Activated CD8-positive, alpha-beta memory T cell treated with anti-CD3 and anti-CD28 coated beads, Interleukin-2, amount 50 U/mL, for 24 hours (primary cell): ENCODE measurements at regions not wholly inside any gene's neighbourhood (a gene's known extent, or its start where the extent isn't known, plus 50 kb on each side); places are given as distances from the start of the nearest gene placed in this dataset.

ENCODE experiments used
- DNase-seq: peaks from one replicate; pipeline ENCODE4 v3.0.0-alpha.2; 2020; ENCODE audit errors: extremely low read depth

- DNase-seq = no peak
These were observed 975.5 kb downstream of the IGSF11 start for GRCh38 chr3:118059096-118059495.

- DNase-seq = no peak
These were observed 967.2 kb downstream of the IGSF11 start for GRCh38 chr3:118067439-118067838.

- DNase-seq = no peak
These were observed 958.8 kb downstream of the IGSF11 start for GRCh38 chr3:118075873-118076272.

DNA sequence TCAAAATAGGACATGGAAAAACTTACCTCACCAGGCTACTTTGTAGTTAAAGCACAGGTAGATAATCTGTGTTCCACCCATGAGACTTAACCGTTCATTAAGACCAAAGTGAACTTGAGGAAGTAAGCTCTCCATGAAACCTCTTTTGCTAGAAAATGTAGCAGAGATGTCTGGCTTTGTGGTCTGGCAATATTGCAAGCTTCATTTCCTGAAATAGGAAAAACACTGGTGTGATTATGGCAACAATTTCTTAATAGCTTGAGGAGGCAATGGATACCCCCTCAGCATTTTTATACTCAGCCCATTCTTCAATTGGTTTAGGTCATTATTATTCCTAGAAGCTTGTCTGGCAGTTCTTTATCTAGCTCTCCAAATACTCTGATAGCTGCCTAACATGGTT is 957.3 kb downstream of the IGSF11 start:
- DNase-seq = no peak

GRCh38 chr3:118080889-118081288 is 953.8 kb downstream of the IGSF11 start:
- no peak for DNase-seq

GRCh38 chr3:118088696-118089095 is 946.0 kb downstream of the IGSF11 start:
- no peak for DNase-seq

DNA sequence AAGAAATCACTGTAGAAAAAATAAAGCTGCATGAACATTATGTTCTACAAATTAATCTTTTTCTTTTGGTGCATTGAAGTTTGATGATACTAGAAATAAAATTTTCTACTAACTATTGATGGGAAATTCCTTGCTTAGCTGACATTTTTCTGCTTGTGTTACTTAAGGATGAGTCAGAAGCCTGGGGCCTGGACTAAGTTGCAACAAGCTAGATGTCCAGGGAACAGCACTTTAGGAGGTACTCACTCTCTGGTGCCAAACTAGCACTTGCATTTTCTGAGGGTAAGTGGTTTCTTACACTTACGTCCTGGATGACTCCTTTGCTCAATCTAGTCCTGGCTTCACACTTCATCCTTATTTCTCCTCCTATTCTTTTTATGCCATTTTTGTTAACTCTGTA is 945.1 kb downstream of the IGSF11 start:
- no peak for DNase-seq

DNA sequence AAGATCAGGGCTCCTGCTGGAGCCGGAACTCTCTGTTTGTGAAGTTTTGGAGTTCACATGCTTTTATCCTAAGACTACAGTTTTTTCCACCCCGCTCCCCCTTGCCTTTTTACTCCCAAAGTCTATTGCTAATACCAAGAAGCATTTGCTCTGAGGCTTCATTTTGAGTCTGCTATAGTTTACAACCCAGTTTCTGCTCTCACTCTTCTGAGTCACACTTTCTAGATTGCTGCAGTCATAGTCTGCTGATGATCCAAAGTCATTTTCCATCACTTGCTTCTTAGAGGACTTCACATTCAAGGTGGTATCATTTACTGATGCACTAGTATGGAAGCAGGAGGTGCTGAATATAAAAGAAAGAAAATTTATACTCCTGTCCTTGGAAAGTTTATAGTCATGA is 937.4 kb downstream of the IGSF11 start:
- DNase-seq = no peak

- DNase-seq = no peak
These were observed 937.0 kb downstream of the IGSF11 start for GRCh38 chr3:118097660-118098059.

- DNase-seq = no peak
These were observed 935.8 kb downstream of the IGSF11 start for GRCh38 chr3:118098827-118099226.

- no peak for DNase-seq
These were observed 932.8 kb downstream of the IGSF11 start for GRCh38 chr3:118101891-118102290.

GRCh38 chr3:118102737-118103136 is 931.9 kb downstream of the IGSF11 start:
- no peak for DNase-seq

GRCh38 chr3:118108201-118108600 is 926.4 kb downstream of the IGSF11 start:
- DNase-seq = no peak

GRCh38 chr3:118108769-118109168 is 925.9 kb downstream of the IGSF11 start:
- no peak for DNase-seq

DNA sequence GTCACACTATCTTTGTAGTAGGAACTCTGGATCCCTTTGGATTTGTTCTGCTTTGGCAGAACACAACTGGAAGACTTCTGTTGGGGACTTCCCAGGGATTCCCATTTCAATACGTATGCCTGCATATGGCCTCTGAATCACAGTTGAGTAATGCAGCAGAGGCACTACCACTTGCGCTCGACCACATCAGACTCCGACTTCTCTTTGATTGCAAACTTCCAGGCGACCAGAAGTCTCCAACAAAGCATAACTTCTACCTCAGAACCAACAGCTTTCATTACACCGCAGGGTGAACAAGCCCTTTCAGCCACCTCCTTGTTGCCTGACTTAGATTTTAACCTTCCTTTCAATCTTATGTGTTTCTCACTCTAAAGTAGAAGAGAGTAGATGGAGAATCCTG is 924.4 kb downstream of the IGSF11 start:
- no peak for DNase-seq

DNA sequence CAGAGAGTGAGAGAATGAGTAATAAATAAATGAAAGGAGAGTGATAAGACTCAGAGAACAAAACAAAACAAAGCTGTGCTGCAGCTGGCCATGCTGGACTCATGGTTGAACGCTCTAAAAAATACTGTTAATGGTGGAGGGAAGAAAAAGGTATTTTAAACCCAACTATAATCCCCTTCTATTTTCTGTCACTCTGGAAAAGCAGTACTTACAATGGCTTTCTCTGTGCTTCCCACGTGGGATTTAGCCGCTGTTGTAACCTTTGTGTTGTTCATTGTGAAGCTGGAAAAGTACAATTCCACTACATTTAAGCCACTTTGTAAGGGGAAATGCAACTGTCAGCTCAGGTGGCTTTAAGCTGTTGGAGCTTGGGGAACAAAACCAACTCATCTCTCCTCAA is 917.7 kb downstream of the IGSF11 start:
- no peak for DNase-seq

- no peak for DNase-seq
These were observed 907.9 kb downstream of the IGSF11 start for GRCh38 chr3:118126751-118127150.

- no peak for DNase-seq
These were observed 906.7 kb downstream of the IGSF11 start for GRCh38 chr3:118127992-118128391.

DNA sequence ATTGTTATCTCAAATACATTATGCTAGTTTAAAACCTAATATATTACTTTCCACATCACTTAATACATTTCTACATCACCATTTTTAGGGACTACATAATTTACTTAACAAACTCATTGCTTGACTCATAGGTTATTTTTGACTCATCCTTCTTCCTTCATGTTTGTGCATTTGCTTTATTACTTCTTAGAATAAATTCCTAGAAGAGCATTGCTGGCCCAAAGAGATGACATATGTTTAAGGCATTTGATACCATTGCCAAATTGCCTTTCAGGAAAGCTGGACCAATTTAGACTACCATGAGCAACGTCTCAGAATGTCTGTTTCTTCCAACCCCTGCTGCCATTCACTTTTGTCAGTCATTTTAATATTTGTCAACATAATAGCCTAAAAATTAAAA is 905.8 kb downstream of the IGSF11 start:
- no peak for DNase-seq

- DNase-seq = no peak
These were observed 896.9 kb downstream of the IGSF11 start for GRCh38 chr3:118137778-118138177.

- no peak for DNase-seq
These were observed 889.7 kb downstream of the IGSF11 start for GRCh38 chr3:118144919-118145318.

GRCh38 chr3:118146658-118147375 is 887.8 kb downstream of the IGSF11 start:
- no peak for DNase-seq

GRCh38 chr3:118151164-118151563 is 883.5 kb downstream of the IGSF11 start:
- DNase-seq = no peak
